Heart left ventricle (tissue), 13 donors: ENCODE measurements at regions not wholly inside any gene's neighbourhood (a gene's known extent, or its start where the extent isn't known, plus 50 kb on each side); places are given as distances from the start of the nearest gene placed in this dataset.

Experiments used
- POLR2A ChIP-seq, 2 donors: fragments of 450-650 bp; IDR thresholded peaks; one replicate each; pipeline ENCODE4 v1.6.1; 2017; ENCODE audit warnings: antibody characterized with exemption in 2 of 2, mild to moderate bottlenecking in 2 of 2, moderate library complexity in 2 of 2
- TF ChIP-seq, protein P1 (sequence below), 12 donors: fragments of 200-600 bp; sonication (generic) in 4 of 12; IDR thresholded peaks; one replicate each; pipeline versions ENCODE4 v1.5.0 to v1.8.0; 2018 to 2022; ENCODE audit warnings: antibody characterized with exemption in 12 of 12, mild to moderate bottlenecking in 5 of 12
- donor health status: ischemic (EF 13 %, LVEDD 7.1; RV severe dilation, severe dysfunction).
- donor health status: DM: no; HTN: yes; CAD: no.
- donor health status: DM: no; HTN: no; CAD: no.
- donor health status: ischemic (EF 25% LVEDD 6.9; RV normal size, moderate dysfunction).
- donor health status: ischemic (EF 25% LVEDD 5.7; RV mildly dilated, moderate dysfunction).
- donor health status: ischemic (EF 35%, LVEDD 5.7; RV mildly dilated, moderate dysfunction).
- donor health status: nonischemic (EF 11% LVEDD 7.7; RV severe dilation, severe dysfunction).
- donor health status: DM: yes; HTN: yes; CAD: no.
- donor health status: PGD.
- donor health status: ischemic (EF 29% LVEDD 5.4; RV normal size, mild dysfunction).
- donor health status: nonischemic (EF 23%, LVEDD 6.1; RV moderate dilation, normal function).

DNA sequence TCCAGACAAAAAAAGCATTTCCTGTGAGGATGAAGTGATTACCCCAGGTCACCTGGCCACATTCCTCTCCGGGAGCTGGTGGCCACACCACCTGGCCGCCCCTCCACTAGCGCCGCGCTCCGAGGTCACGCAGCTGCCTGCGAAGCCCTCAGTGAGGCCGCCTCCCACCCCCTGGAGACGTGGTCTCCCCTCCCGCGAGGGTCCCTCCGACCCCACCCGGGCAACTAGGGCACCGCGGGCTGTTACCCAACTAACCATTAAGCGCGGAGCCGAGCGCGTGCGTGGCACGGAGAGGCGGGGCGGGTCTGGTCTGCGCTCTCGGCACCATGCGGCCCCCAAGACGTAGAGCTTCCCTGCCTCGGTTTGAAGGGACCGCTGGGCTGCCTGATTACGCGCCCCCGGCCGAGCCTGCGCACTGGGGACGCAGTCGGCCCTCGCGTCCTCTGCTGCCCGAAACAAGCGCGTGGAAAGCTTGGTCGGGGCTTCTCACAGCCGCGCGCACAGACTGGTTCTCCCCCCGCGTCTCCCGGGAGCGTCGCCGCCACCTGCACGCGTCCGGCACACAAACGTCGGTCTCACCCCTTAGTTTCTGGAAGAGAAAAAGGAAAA, 106.5 kb downstream of the SLC16A1 start:
- TF ChIP-seq, protein P1, sequence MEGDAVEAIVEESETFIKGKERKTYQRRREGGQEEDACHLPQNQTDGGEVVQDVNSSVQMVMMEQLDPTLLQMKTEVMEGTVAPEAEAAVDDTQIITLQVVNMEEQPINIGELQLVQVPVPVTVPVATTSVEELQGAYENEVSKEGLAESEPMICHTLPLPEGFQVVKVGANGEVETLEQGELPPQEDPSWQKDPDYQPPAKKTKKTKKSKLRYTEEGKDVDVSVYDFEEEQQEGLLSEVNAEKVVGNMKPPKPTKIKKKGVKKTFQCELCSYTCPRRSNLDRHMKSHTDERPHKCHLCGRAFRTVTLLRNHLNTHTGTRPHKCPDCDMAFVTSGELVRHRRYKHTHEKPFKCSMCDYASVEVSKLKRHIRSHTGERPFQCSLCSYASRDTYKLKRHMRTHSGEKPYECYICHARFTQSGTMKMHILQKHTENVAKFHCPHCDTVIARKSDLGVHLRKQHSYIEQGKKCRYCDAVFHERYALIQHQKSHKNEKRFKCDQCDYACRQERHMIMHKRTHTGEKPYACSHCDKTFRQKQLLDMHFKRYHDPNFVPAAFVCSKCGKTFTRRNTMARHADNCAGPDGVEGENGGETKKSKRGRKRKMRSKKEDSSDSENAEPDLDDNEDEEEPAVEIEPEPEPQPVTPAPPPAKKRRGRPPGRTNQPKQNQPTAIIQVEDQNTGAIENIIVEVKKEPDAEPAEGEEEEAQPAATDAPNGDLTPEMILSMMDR (IDR thresholded peaks at IDR 0.05) = no peak
- no peak for TF ChIP-seq POLR2A (IDR thresholded peaks at IDR 0.05)
